HG03342 (cell line): ENCODE measurements at regions not wholly inside any gene's neighbourhood (a gene's known extent, or its start where the extent isn't known, plus 50 kb on each side); places are given as distances from the start of the nearest gene placed in this dataset.
"Not testable (repeated sequence)": the region's sequence is repeated elsewhere in the genome, so short reads cannot be mapped to it uniquely, and the experiment has no call there.

Experiments
- ATAC-seq: cut with Tn5 transposase; IDR thresholded peaks from one replicate; pipeline ENCODE4 v1.9.1; 2021; ENCODE audit warnings: mild to moderate bottlenecking, moderate library complexity; ENCODE audit not compliant: unreplicated experiment

GRCh38 chr2:39570614-39571013 is 95.1 kb upstream of the TMEM178A start:
- no peak for ATAC-seq

DNA sequence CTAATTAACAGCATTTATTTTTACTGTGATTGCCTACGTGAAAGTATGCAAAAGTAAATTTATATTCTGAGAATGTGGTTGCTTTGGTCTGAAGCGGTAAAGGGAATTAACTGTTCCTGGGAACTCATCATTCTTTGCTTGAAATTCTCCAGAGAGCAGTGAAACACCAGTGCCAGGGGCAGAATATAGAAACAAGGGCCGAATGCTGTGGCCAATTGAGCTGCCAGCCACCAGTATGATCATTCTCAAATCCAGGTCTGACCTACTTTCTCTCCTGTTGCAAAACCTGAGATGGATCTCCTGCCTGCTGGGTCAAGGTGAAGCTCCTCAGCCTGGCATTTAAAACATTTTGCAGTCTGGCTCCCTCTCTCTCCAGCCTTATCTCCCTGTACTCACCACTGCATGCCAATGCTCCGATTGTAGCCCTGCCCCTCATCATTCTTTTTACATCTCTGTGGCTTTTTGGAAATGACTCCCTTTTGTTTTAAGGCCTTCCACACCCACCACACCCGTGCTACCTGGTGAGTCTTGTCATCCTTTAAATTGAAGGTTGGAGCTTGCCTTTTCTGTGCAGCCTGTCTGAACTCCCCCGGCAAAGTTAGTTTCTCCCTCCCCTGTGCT is 94.5 kb upstream of the TMEM178A start:
- no peak for ATAC-seq

GRCh38 chr2:39573276-39573675 is 92.4 kb upstream of the TMEM178A start:
- no peak for ATAC-seq

- ATAC-seq = no peak
Observed at GRCh38 chr2:39581866-39582265, 83.9 kb upstream of the TMEM178A start.

- ATAC-seq = no peak
Observed at GRCh38 chr2:39583213-39583612, 82.5 kb upstream of the TMEM178A start.

GRCh38 chr2:39583781-39584180 is 81.9 kb upstream of the TMEM178A start:
- ATAC-seq = no peak

DNA sequence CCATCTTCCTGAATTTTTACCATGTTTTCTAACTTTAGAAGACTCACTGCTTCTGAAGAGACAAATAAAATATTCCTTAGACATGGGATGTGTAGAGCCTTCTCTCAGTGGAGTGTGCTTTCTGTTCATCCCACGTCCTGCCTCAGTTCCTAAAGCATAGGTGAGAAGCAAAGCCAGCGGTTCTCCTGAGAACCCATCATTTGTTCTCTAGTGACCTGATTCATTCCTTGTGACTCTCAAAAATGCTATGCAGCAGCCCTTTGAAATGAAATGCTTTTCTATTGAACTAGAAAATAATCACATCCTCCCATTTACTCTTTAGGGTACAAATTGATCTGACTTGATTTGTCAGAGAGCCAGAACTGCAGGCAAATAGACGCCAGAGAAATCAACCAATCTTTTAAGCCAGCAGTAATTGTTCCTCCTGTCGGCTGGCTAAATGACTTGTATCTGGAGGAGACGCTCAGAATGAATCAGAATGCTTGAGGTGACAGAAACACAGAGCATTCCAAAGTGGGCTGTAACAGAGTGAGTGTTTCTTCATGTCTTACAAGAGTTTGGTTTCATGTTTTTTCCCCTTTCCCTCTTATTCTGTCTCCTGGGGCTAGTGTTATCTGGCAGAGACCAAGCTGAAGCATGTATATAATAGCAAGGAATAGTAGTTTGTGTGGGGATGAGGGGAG is 81.3 kb upstream of the TMEM178A start:
- ATAC-seq = no peak

DNA sequence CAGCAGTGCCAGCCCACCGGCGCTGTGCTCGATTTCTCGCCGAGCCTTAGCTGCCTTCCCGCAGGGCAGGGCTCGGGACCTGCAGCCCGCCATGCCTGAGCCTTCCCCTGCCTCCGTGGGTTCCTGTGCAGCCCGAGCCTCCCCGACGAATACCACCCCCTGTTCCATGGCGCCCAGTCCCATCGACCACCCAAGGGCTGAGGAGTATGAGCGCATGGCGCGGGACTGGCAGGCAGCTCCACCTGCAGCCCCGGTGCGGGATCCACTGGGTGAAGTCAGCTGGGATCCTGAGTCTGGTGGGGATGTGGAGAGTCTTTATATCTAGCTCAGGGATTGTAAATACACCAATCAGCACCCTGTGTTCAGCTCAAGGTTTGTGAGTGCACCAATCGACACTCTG is 80.2 kb upstream of the TMEM178A start:
- not testable (repeated sequence) for ATAC-seq

GRCh38 chr2:39587168-39587567 is 78.5 kb upstream of the TMEM178A start:
- no peak for ATAC-seq

GRCh38 chr2:39587641-39588040 is 78.1 kb upstream of the TMEM178A start:
- no peak for ATAC-seq

GRCh38 chr2:39593439-39594393 is 72.0 kb upstream of the TMEM178A start:
- ATAC-seq = no peak

GRCh38 chr2:39595116-39595515 is 70.6 kb upstream of the TMEM178A start:
- no peak for ATAC-seq

DNA sequence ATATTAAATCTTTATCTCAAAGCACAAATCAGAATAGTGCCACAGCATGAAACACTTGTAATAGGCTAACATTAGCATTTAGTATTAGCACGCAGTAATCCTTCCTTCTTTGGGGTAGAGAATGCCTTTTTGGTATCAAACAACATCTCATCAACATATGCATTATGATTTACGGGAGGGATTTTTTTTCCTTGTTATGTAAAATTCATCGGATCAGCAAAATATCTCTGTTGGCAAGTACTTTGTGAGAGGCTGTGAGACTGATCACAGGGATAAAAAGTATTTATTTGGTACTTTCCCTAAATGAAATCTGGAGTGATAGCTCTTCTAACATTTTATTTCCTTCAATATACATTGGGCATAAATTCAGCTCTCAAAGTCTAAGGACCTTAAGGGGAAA is 68.4 kb upstream of the TMEM178A start:
- no peak for ATAC-seq

DNA sequence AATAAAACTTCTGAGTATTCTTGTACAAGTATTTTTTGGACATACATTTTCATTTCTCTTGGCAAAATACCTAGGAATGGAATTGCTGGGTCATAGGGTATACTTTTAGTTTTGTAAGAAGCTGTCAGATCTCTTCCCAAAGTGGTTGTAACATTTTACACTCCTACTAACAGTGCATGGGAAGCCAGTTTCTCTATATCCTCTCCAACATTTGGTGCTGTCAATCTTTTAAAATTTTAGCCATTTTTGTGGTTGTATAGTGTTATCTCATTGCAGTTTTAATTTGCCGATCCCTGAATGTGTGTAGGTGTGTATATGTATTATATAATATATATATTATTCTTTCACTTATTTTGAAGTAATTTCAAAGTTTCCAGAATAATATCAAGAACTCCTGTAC is 63.1 kb upstream of the TMEM178A start:
- no peak for ATAC-seq

DNA sequence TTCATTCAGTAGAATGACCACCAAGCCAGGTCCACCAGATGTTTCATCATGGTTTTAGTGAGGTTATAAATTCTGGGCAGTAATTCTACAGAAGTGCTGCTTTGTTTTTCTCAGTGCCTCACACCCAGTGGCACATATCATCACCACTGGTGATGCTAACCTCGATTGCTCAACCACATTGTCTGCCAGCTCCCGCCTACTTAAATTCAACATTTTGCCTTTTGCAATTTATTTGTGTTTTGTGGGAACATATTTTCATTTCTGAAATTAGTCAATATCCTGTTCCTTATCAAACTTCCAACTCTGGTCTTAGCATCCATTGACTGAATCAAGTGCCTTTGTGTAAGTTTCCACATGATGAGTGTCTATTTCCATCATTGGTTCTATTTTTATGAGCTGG is 62.3 kb upstream of the TMEM178A start:
- no peak for ATAC-seq

- ATAC-seq = no peak
Observed at GRCh38 chr2:39604866-39605265, 60.9 kb upstream of the TMEM178A start.

- ATAC-seq = no peak
Observed at GRCh38 chr2:39606585-39606984, 59.1 kb upstream of the TMEM178A start.

- ATAC-seq = no peak
Observed at GRCh38 chr2:39607538-39608262, 58.0 kb upstream of the TMEM178A start.

GRCh38 chr2:39608263-39608575 is 57.5 kb upstream of the TMEM178A start:
- ATAC-seq = no peak

DNA sequence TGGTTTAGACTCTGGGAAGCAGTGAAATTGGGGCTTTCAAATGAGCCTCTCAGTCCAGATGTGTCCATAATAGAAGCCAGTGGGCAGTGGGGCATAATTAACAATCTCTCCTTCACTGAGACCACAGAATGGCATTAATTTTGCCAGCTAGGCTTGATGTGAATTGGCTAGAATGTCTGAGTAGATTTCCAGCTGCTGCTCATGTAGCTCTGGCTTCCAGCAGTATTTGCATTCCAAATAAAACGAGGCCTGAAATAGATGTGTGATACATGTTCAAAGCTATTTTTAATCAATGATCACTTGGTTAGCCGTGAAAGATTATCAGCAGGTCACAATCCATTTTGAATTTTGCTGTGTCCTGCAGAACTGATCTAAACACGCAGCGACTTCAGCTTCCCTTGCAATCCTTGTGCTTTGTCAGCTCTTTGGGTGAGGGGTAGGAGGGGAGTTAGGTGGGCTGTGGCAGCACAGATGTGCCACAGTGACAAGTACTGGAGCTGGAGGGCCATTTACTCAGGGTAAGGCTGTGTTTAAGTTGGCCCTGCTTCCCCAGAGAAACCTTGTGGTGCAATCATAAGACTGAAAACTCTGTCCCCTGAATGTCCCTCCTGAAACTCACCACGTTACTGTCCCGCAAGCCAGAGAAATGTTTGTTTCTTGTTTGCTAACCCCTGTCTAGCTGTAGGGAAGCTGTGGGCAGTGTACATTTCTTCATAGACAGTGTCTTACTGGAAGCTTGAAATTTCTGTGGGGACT is 56.9 kb upstream of the TMEM178A start:
- no peak for ATAC-seq

- ATAC-seq = no peak
Observed at GRCh38 chr2:39609917-39610316, 55.8 kb upstream of the TMEM178A start.
